ENCODE measurements at regions not wholly inside any gene's neighbourhood (a gene's known extent, or its start where the extent isn't known, plus 50 kb on each side); places are given as distances from the start of the nearest gene placed in this dataset.
"Not testable (repeated sequence)": the region's sequence is repeated elsewhere in the genome, so short reads cannot be mapped to it uniquely, and the experiment has no call there.

- H2BK12ac ChIP-seq (ENCODE audit: low read length); H2AFZ ChIP-seq (ENCODE audit: insufficient read depth, low read length, poor library complexity); H3K79me1 ChIP-seq (ENCODE audit: low read length); H4K8ac ChIP-seq (ENCODE audit: low read depth, low read length); H3K27ac ChIP-seq (ENCODE audit: low read depth, low read length); H3K9me3 ChIP-seq (ENCODE audit: insufficient read depth, low read depth, low read length); H3K4ac ChIP-seq (ENCODE audit: low read depth, low read length); H3K9ac ChIP-seq (ENCODE audit: low read length); H4K12ac ChIP-seq (ENCODE audit: low read depth, low read length); H3K14ac ChIP-seq (ENCODE audit: low read length); H2BK120ac ChIP-seq (ENCODE audit: insufficient read depth, low read length, poor library complexity); H4K91ac ChIP-seq (ENCODE audit: low read depth, low read length); H3K18ac ChIP-seq (ENCODE audit: low read length); H3K4me2 ChIP-seq (ENCODE audit: low read length); H2BK5ac ChIP-seq (ENCODE audit: low read depth, low read length, poor library complexity); H3K4me1 ChIP-seq (ENCODE audit: control insufficient read depth in 1 of 2, insufficient read depth in 2 of 2, low read length in 2 of 2); H3K27me3 ChIP-seq (ENCODE audit: insufficient read depth, low read length); H3K23ac ChIP-seq (ENCODE audit: low read length); H3K4me3 ChIP-seq (ENCODE audit: low read depth, low read length); H2AK5ac ChIP-seq (ENCODE audit: low read length); H3K36me3 ChIP-seq (ENCODE audit: control insufficient read depth in 1 of 2, insufficient read depth in 2 of 2, low read length in 2 of 2); H3K79me2 ChIP-seq (ENCODE audit: control insufficient read depth, insufficient read depth, low read length, poor library complexity): not testable (repeated sequence)
- peak; percentile 38 to 65 for DNase-seq
- no CpG with 5 or more reads among the region's 9 CpGs for WGBS (ENCODE audit: extremely low coverage, insufficient coverage, insufficient read length)
These were observed 150.7 kb upstream of the FOXA2 start for GRCh38 chr20:22734946-22735647.

DNA sequence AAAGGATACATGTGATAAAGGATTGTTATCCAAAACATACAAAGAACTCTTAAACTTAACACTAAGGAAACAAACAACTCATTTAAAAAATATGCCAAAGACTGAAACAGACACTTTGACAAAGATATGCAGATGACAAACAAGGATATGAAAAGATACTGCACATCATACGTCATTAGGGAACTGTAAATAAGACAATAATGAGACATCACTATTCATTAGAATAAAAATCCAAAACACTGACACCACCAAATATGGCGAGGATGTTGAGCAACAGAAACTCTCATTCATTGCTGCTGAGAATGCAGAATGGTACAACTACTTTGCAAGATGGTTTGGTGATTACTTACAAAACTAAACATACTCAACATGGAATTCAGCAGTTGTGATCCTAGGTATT lies 156.5 kb upstream of the FOXA2 start:
- no peak overlapping the region for H3K9ac ChIP-seq (ENCODE audit: low read length)
- H3K4ac ChIP-seq (ENCODE audit: low read depth, low read length), result no peak overlapping the region
- no peaks in the 10 kb centered on the region for H3K27me3 ChIP-seq (ENCODE audit: insufficient read depth, low read length)
- no peaks in the 10 kb centered on the region for H3K79me2 ChIP-seq (ENCODE audit: control insufficient read depth, insufficient read depth, low read length, poor library complexity)
- H3K4me3 ChIP-seq (ENCODE audit: low read depth, low read length), result no peak overlapping the region
- H3K27ac ChIP-seq (ENCODE audit: low read depth, low read length), result no peak overlapping the region
- H3K36me3 ChIP-seq (ENCODE audit: control insufficient read depth in 1 of 2, insufficient read depth in 2 of 2, low read length in 2 of 2), result no peaks in the 10 kb centered on the region
- no peak overlapping the region for H3K4me2 ChIP-seq (ENCODE audit: low read length)
- H3K14ac ChIP-seq (ENCODE audit: low read length), result no peak overlapping the region
- H3K9me3 ChIP-seq (ENCODE audit: insufficient read depth, low read depth, low read length), result no peaks in the 10 kb centered on the region
- no peaks in the 10 kb centered on the region for H3K4me1 ChIP-seq (ENCODE audit: control insufficient read depth in 1 of 2, insufficient read depth in 2 of 2, low read length in 2 of 2)
- H3K79me1 ChIP-seq (ENCODE audit: low read length), result no peaks in the 10 kb centered on the region
- H4K8ac ChIP-seq (ENCODE audit: low read depth, low read length), result no peak overlapping the region
- H2BK5ac ChIP-seq (ENCODE audit: low read depth, low read length, poor library complexity), result no peak overlapping the region
- H3K23ac ChIP-seq (ENCODE audit: low read length), result no peak overlapping the region
- no peak overlapping the region for H2AFZ ChIP-seq (ENCODE audit: insufficient read depth, low read length, poor library complexity)
- no peak overlapping the region for H4K12ac ChIP-seq (ENCODE audit: low read depth, low read length)
- no CpG with 5 or more reads among the region's 2 CpGs for WGBS (ENCODE audit: extremely low coverage, insufficient coverage, insufficient read length)
- no peak overlapping the region for H2BK12ac ChIP-seq (ENCODE audit: low read length)
- no peak overlapping the region for H2AK5ac ChIP-seq (ENCODE audit: low read length)
- H3K18ac ChIP-seq (ENCODE audit: low read length), result no peak overlapping the region
- H2BK120ac ChIP-seq (ENCODE audit: insufficient read depth, low read length, poor library complexity), result no peak overlapping the region
- DNase-seq, result peak; percentile 20 to 73
- no peak overlapping the region for H4K91ac ChIP-seq (ENCODE audit: low read depth, low read length)

- H2BK120ac ChIP-seq (ENCODE audit: insufficient read depth, low read length, poor library complexity), result no peak overlapping the region
- no peak overlapping the region for H3K4ac ChIP-seq (ENCODE audit: low read depth, low read length)
- H3K27me3 ChIP-seq (ENCODE audit: insufficient read depth, low read length), result no peaks in the 10 kb centered on the region
- H2BK5ac ChIP-seq (ENCODE audit: low read depth, low read length, poor library complexity), result no peak overlapping the region
- H3K79me2 ChIP-seq (ENCODE audit: control insufficient read depth, insufficient read depth, low read length, poor library complexity), result no peaks in the 10 kb centered on the region
- no peak overlapping the region for H2AFZ ChIP-seq (ENCODE audit: insufficient read depth, low read length, poor library complexity)
- H4K12ac ChIP-seq (ENCODE audit: low read depth, low read length), result no peak overlapping the region
- H3K4me1 ChIP-seq (ENCODE audit: control insufficient read depth in 1 of 2, insufficient read depth in 2 of 2, low read length in 2 of 2), result no peaks in the 10 kb centered on the region
- H3K27ac ChIP-seq (ENCODE audit: low read depth, low read length), result no peak overlapping the region
- H3K4me2 ChIP-seq (ENCODE audit: low read length), result no peak overlapping the region
- no CpG with 5 or more reads among the region's 2 CpGs for WGBS (ENCODE audit: extremely low coverage, insufficient coverage, insufficient read length)
- H4K91ac ChIP-seq (ENCODE audit: low read depth, low read length), result no peak overlapping the region
- no peak overlapping the region for H4K8ac ChIP-seq (ENCODE audit: low read depth, low read length)
- H2AK5ac ChIP-seq (ENCODE audit: low read length), result no peak overlapping the region
- no peak for DNase-seq
- H3K23ac ChIP-seq (ENCODE audit: low read length), result no peak overlapping the region
- H3K14ac ChIP-seq (ENCODE audit: low read length), result no peak overlapping the region
- H3K36me3 ChIP-seq (ENCODE audit: control insufficient read depth in 1 of 2, insufficient read depth in 2 of 2, low read length in 2 of 2), result no peaks in the 10 kb centered on the region
- H3K4me3 ChIP-seq (ENCODE audit: low read depth, low read length), result no peak overlapping the region
- H3K9me3 ChIP-seq (ENCODE audit: insufficient read depth, low read depth, low read length), result peaks cover 2% of the 10 kb centered on the region
- H2BK12ac ChIP-seq (ENCODE audit: low read length), result no peak overlapping the region
- H3K9ac ChIP-seq (ENCODE audit: low read length), result no peak overlapping the region
- no peak overlapping the region for H3K18ac ChIP-seq (ENCODE audit: low read length)
- H3K79me1 ChIP-seq (ENCODE audit: low read length), result no peaks in the 10 kb centered on the region
These were observed 160.2 kb upstream of the FOXA2 start for GRCh38 chr20:22744341-22745193.

- no CpG with 5 or more reads among the region's 1 CpG for WGBS (ENCODE audit: extremely low coverage, insufficient coverage, insufficient read length)
- Histone ChIP-seq H3K9me3 (ENCODE audit: insufficient read depth, low read depth, low read length) (peaks cover 4% of the 10 kb centered on the region), H4K12ac (ENCODE audit: low read depth, low read length) (no peak overlapping the region)
These were observed 160.8 kb upstream of the FOXA2 start for GRCh38 chr20:22745194-22745500.

More at GRCh38 chr20:22745194-22745500, 160.8 kb upstream of the FOXA2 start:
- no peak overlapping the region for H2BK120ac ChIP-seq (ENCODE audit: insufficient read depth, low read length, poor library complexity)
- DNase-seq, result no peak
- H3K9ac ChIP-seq (ENCODE audit: low read length), result no peak overlapping the region
- no peak overlapping the region for H3K27ac ChIP-seq (ENCODE audit: low read depth, low read length)
- H4K8ac ChIP-seq (ENCODE audit: low read depth, low read length), result no peak overlapping the region
- H3K4me2 ChIP-seq (ENCODE audit: low read length), result no peak overlapping the region
- H3K23ac ChIP-seq (ENCODE audit: low read length), result no peak overlapping the region
- no peak overlapping the region for H2BK12ac ChIP-seq (ENCODE audit: low read length)
- no peak overlapping the region for H2BK5ac ChIP-seq (ENCODE audit: low read depth, low read length, poor library complexity)
- no peak overlapping the region for H3K18ac ChIP-seq (ENCODE audit: low read length)
- H3K36me3 ChIP-seq (ENCODE audit: control insufficient read depth in 1 of 2, insufficient read depth in 2 of 2, low read length in 2 of 2), result no peaks in the 10 kb centered on the region
- H3K79me2 ChIP-seq (ENCODE audit: control insufficient read depth, insufficient read depth, low read length, poor library complexity), result no peaks in the 10 kb centered on the region
- no peak overlapping the region for H2AK5ac ChIP-seq (ENCODE audit: low read length)
- no peaks in the 10 kb centered on the region for H3K27me3 ChIP-seq (ENCODE audit: insufficient read depth, low read length)
- H4K91ac ChIP-seq (ENCODE audit: low read depth, low read length), result no peak overlapping the region
- H2AFZ ChIP-seq (ENCODE audit: insufficient read depth, low read length, poor library complexity), result no peak overlapping the region
- H3K4ac ChIP-seq (ENCODE audit: low read depth, low read length), result no peak overlapping the region
- no peaks in the 10 kb centered on the region for H3K4me1 ChIP-seq (ENCODE audit: control insufficient read depth in 1 of 2, insufficient read depth in 2 of 2, low read length in 2 of 2)
- no peak overlapping the region for H3K4me3 ChIP-seq (ENCODE audit: low read depth, low read length)
- no peak overlapping the region for H3K14ac ChIP-seq (ENCODE audit: low read length)
- H3K79me1 ChIP-seq (ENCODE audit: low read length), result no peaks in the 10 kb centered on the region
